IPS-15b (cell line): ENCODE measurements at regions not wholly inside any gene's neighbourhood (a gene's known extent, or its start where the extent isn't known, plus 50 kb on each side); places are given as distances from the start of the nearest gene placed in this dataset.

Source experiments
- H3K27me3 ChIP-seq: one replicate; pipeline ENCODE4 v1.6.1; 2013; ENCODE audit warnings: low read length; ENCODE audit not compliant: control insufficient read depth, insufficient read depth
- H3K36me3 ChIP-seq: one replicate; pipeline ENCODE4 v1.6.1; 2013; ENCODE audit warnings: low read length; ENCODE audit not compliant: control insufficient read depth, insufficient read depth
- H3K4me1 ChIP-seq: one replicate; pipeline ENCODE4 v1.6.1; 2013; ENCODE audit warnings: mild to moderate bottlenecking, low read length; ENCODE audit not compliant: control insufficient read depth, insufficient read depth
- H3K4me3 ChIP-seq: one replicate; pipeline ENCODE4 v1.5.1; 2013; ENCODE audit warnings: low read depth, low read length
- H3K9ac ChIP-seq: one replicate; pipeline ENCODE4 v1.6.1; 2013; ENCODE audit warnings: low read depth, mild to moderate bottlenecking, low read length
- H3K9me3 ChIP-seq: one replicate; pipeline ENCODE4 v1.6.1; 2013; ENCODE audit warnings: mild to moderate bottlenecking, low read length; ENCODE audit not compliant: control insufficient read depth, insufficient read depth

DNA sequence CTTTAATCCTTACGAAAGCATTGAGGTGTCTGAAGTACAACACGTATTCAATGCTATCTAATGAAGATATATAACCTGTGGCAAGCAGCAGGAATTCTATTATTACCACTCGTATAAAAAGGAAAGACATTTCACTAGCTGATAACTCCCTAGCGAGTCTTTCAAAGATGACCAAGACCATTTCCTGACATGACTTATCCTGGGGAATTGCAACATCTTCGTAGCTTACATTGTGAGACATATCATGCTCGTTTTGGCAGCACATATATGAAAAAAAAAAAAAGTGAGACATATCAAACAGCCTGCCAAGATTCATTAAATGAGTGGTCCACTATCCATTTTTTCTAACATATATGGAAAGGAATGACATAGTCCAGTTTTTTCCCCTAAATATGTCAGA lies 337.0 kb downstream of the FSCB start:
- no peaks in the 10 kb centered on the region for H3K4me1 ChIP-seq
- no peaks in the 10 kb centered on the region for H3K27me3 ChIP-seq
- no peaks in the 10 kb centered on the region for H3K9me3 ChIP-seq
- H3K4me3 ChIP-seq, result no peak overlapping the region
- H3K9ac ChIP-seq, result no peak overlapping the region
- no peaks in the 10 kb centered on the region for H3K36me3 ChIP-seq

DNA sequence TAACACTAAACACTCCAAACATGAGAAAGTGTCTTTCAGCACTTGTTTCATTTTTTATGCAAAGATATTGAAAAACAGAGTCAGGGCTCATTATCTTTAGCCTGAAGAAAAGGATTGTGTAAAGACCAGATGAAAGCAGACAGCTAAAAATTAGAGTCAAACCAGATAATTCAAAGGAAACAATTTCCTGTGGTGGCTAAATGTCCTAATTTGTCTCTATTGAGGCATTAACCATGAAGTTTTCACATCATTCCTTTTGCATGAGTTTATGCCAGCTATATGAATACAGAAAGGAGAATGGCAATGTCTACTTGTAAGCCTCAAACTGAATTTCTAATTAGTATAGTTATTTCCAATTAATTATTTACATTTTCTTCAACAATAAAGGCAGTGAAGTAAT lies 338.5 kb downstream of the FSCB start:
- no peak overlapping the region for H3K9ac ChIP-seq
- H3K9me3 ChIP-seq, result no peaks in the 10 kb centered on the region
- no peak overlapping the region for H3K4me3 ChIP-seq
- no peaks in the 10 kb centered on the region for H3K36me3 ChIP-seq
- H3K4me1 ChIP-seq, result no peaks in the 10 kb centered on the region
- no peaks in the 10 kb centered on the region for H3K27me3 ChIP-seq

DNA sequence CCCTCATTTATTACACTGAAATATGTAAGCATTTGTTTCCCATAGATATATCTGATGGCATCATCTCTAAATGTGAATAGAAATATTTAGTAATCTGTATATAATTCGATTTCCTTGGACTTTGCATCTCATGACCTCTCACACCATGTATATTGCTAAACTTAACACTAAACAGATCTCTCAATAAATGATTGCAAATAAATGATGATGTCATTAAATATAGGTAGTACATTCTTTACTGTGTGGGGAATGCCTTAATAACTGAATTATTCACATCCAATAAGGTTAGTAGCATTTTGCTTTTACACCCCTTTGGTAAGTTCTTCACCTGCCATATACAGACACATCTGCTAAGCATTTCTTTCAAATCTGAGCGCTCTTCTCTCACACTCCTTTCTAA lies 340.5 kb downstream of the FSCB start:
- Histone ChIP-seq H3K27me3 (no peaks in the 10 kb centered on the region), H3K36me3 (no peaks in the 10 kb centered on the region), H3K4me3 (no peak overlapping the region), H3K4me1 (no peaks in the 10 kb centered on the region), H3K9me3 (no peaks in the 10 kb centered on the region), H3K9ac (no peak overlapping the region)

DNA sequence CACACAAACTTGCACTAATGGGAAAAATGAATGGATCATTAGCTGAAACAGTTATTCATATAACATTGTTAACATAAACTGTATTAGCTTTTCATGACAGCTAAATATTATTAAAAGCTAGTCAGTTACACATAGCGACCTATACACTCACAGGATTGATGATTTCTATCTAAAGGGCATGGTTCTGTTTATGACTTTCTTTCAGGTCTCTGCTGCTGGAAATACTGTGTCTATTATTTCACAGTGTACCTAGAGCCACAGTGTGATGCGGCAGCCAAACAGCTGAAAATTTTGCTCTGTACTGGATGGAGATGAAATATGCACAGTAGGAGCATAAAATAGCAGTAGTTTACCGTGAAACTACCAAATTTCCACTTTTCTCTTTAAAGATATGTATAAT lies 341.1 kb downstream of the FSCB start:
- Histone ChIP-seq H3K4me1 (no peaks in the 10 kb centered on the region), H3K4me3 (no peak overlapping the region), H3K36me3 (no peaks in the 10 kb centered on the region), H3K9me3 (no peaks in the 10 kb centered on the region), H3K27me3 (no peaks in the 10 kb centered on the region), H3K9ac (no peak overlapping the region)

DNA sequence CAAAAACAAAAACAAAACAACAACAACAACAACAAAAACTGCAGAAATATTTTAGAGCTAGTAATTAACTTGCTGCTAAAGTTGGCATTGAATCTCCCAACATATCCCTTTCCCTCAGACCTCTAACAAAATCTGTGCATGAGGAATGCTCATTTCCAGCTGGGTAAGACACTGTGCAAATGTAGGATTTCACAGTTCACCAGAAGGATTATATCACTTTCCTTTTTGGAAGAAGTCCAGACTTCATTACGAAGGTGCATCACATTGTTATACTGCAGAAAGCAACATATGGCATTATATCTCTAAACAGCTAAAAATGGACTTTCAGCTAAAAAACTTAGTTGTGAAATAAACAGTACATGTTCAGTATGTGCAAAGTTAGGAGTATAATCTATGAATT lies 341.8 kb downstream of the FSCB start:
- Histone ChIP-seq H3K9ac (no peak overlapping the region), H3K27me3 (no peaks in the 10 kb centered on the region), H3K4me1 (no peaks in the 10 kb centered on the region), H3K36me3 (no peaks in the 10 kb centered on the region), H3K4me3 (no peak overlapping the region), H3K9me3 (no peaks in the 10 kb centered on the region)

DNA sequence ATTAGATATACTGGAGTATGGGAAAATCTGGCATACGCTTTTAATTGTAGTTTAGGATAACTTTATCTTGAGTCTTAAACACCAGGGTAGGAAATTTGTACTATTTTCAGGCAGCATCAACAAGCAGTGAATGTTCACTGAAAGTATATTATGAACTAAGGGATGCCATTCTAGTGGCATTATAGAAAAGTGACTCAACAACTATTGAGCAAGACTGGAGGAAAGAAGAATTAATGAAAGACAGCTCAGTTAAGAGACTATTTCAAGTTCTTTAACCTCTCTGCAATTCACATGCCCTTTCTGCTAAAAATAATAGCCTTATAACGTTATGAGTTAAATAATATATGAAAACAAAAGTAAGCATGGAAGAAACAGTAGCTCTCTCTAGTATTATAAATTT lies 343.1 kb downstream of the FSCB start:
- no peak overlapping the region for H3K4me3 ChIP-seq
- H3K36me3 ChIP-seq, result no peaks in the 10 kb centered on the region
- H3K4me1 ChIP-seq, result no peaks in the 10 kb centered on the region
- H3K27me3 ChIP-seq, result no peaks in the 10 kb centered on the region
- H3K9me3 ChIP-seq, result no peaks in the 10 kb centered on the region
- no peak overlapping the region for H3K9ac ChIP-seq

DNA sequence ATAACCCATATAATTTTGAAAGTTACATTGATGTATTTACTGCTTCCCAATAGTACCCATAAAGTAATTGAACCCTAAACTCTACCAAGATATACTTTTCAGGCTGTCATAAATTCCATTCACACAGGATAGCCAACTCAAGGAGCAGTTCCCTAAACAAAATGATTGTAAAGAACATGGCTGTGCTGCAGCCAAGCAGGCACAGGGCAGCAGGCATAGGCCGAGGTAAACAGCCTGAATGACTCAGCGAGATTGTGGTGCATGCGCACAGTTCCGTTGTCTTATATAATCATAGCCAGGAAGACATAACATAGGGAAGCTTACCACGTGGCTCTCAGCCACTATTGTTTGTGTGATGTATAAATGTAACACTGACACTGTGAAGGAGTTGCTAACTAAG lies 344.9 kb downstream of the FSCB start:
- Histone ChIP-seq H3K9me3 (no peaks in the 10 kb centered on the region), H3K4me1 (no peaks in the 10 kb centered on the region), H3K4me3 (no peak overlapping the region), H3K9ac (no peak overlapping the region), H3K36me3 (no peaks in the 10 kb centered on the region), H3K27me3 (no peaks in the 10 kb centered on the region)

DNA sequence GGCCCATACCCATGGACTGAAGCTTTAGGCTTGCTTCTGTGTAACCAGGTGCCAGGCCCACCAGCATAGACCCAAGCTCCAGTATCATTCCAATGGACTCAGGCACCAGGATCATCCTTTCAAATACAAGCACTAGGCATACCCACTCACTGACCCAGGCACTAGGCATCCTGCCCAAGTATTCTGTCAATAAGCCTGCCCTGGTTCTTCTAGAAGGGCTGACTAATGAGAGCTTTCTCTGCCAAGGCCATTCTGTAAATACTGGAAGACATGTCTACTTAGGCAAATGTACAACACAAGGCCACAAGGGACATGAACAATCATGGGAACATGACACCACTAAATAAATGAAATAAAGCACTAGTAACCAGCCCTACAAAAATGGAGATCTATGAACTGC lies 352.2 kb downstream of the FSCB start:
- Histone ChIP-seq H3K4me1 (no peaks in the 10 kb centered on the region), H3K36me3 (no peaks in the 10 kb centered on the region), H3K27me3 (no peaks in the 10 kb centered on the region), H3K9me3 (no peaks in the 10 kb centered on the region), H3K9ac (no peak overlapping the region), H3K4me3 (no peak overlapping the region)

DNA sequence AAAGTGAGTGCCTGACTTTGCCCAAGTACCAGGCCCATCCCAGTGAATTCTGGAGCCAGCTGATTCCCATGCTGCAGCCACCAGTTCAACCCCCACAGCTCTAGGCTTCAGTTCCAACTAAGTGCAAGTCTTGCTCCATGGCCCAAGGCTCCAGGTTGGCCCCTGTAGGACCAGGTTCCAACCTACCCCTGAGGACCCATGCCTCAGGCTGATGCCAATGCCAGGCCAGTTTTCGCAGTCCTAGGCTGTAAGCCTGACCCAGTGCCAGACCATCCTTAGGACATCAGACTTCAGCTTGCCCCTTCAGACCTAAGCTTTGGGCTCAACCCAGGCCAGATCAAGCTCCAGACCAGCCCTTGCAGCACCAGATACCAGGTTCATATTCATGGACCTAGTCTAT lies 352.6 kb downstream of the FSCB start:
- no peak overlapping the region for H3K4me3 ChIP-seq
- H3K9me3 ChIP-seq, result no peaks in the 10 kb centered on the region
- H3K27me3 ChIP-seq, result no peaks in the 10 kb centered on the region
- H3K4me1 ChIP-seq, result no peaks in the 10 kb centered on the region
- H3K36me3 ChIP-seq, result no peaks in the 10 kb centered on the region
- H3K9ac ChIP-seq, result no peak overlapping the region

DNA sequence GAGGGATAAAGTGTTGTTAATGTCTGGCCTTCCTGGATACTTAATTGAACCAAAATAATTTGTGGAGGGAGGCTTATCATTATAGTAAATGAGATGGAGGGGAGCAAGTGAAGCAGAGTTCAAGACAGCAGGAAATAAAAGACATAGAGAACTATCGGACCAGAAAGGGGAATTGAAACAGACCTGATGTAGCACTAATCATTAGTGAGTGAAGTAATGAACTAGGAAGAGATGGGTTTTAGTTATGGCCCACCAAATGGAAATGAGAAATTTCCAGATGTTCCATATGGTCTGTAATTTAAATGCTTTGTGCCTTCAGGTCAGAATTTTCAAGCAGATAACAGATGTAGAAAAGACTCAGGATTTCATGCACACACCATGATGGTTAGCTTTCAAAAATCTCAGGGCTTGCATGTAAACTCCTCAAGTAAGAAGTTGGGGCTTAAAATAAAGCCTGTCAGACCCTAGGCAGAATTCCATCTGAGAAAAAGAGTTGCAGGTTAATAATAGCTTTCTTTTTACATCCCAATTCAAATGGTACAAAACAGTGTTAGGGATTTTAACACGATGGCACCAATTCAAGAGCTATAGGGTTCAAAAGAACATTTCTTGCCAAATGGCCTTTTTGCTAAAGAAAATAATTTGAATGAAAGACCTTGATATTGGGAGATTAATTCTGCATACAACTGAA lies 355.8 kb downstream of the FSCB start:
- Histone ChIP-seq H3K36me3 (no peaks in the 10 kb centered on the region), H3K4me3 (no peak overlapping the region), H3K4me1 (no peaks in the 10 kb centered on the region), H3K9me3 (no peaks in the 10 kb centered on the region), H3K27me3 (no peaks in the 10 kb centered on the region), H3K9ac (no peak overlapping the region)

DNA sequence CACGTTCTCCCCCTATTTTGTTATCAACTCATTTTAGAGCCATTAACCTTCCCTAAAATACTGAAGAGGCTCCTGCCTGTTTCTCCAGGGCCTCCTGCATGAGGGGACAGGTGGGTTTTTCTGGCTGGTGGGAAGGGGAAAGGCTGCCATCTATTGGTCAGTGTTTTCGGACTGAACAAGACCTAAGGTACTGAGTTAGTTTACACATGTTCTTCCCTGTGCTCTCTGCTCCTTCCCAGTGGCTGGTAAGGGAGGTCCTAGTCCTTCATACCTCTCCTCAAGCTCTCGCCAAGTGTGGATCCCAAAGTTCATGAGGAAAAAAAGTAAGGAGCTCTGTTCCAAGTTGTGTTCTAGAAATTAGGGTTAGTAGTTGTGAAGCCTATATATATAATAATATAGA lies 357.5 kb downstream of the FSCB start:
- Histone ChIP-seq H3K4me3 (no peak overlapping the region), H3K9ac (no peak overlapping the region)

DNA sequence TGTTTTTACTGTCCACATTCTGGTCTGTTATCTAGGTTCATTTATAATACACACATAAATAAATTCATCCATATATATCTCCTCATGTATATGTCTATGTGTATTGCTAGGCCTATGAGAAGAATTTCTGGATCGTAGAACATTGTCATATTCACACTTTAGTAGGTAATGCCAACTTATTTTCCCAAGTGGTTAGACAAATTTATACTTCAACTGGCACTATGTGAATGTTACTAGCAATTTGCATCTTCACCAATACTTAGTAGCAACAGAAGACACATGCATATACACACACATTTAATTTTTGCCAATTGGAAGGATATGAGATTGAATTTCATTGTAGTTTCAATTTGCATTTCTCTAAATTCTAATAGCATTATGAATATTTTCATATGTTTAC lies 365.1 kb downstream of the FSCB start:
- Histone ChIP-seq H3K36me3 (no peaks in the 10 kb centered on the region), H3K4me3 (no peak overlapping the region), H3K9ac (no peak overlapping the region), H3K9me3 (no peaks in the 10 kb centered on the region), H3K4me1 (no peaks in the 10 kb centered on the region), H3K27me3 (no peaks in the 10 kb centered on the region)

More for the DNA sequence above, 357.5 kb downstream of the FSCB start:
- no peaks in the 10 kb centered on the region for H3K27me3 ChIP-seq
- no peaks in the 10 kb centered on the region for H3K4me1 ChIP-seq
- H3K36me3 ChIP-seq, result no peaks in the 10 kb centered on the region
- no peaks in the 10 kb centered on the region for H3K9me3 ChIP-seq
